Effector memory CD8-positive, alpha-beta T cell (primary cell): ENCODE measurements at regions not wholly inside any gene's neighbourhood (a gene's known extent, or its start where the extent isn't known, plus 50 kb on each side); places are given as distances from the start of the nearest gene placed in this dataset.
A peak's percentile ranks its signal among the peaks of the same experiment; 100 is the strongest.

Experiments used
- ATAC-seq: fragments of 150-1000 bp; cut with Tn5 transposase; replicated peaks from 2 replicates; pipeline ENCODE4 v1.10.0; 2021; ENCODE audit warnings: mild to moderate bottlenecking, moderate library complexity
- DNase-seq, 3 experiments: peaks; one replicate each; pipeline ENCODE4 v3.0.0; 2021
- H3K27ac Mint-ChIP-seq, 2 donors: one replicate each; pipeline ENCODE4 v1.8.0; 2022; ENCODE audit warnings: mild to moderate bottlenecking in 2 of 2, mixed read lengths in 2 of 2, moderate library complexity in 2 of 2
- H3K27me3 Mint-ChIP-seq, 2 donors: one replicate each; pipeline ENCODE4 v1.8.0; 2022; ENCODE audit warnings: mixed read lengths in 2 of 2
- H3K36me3 Mint-ChIP-seq: one replicate; pipeline ENCODE4 v1.8.0; 2022; ENCODE audit warnings: mild to moderate bottlenecking, moderate library complexity, mixed read lengths; ENCODE audit not compliant: insufficient read depth
- H3K4me1 Mint-ChIP-seq, 2 donors: one replicate each; pipeline ENCODE4 v1.8.0; 2022; ENCODE audit warnings: low read depth in 2 of 2, mixed read lengths in 2 of 2
- H3K4me3 Mint-ChIP-seq, 2 donors: one replicate each; pipeline ENCODE4 v1.8.0; 2022; ENCODE audit warnings: mild to moderate bottlenecking in 2 of 2, mixed read lengths in 2 of 2, moderate library complexity in 2 of 2
- H3K9me3 Mint-ChIP-seq, 2 donors: one replicate each; pipeline ENCODE4 v1.8.0; 2022; ENCODE audit warnings: mixed read lengths in 2 of 2

DNA sequence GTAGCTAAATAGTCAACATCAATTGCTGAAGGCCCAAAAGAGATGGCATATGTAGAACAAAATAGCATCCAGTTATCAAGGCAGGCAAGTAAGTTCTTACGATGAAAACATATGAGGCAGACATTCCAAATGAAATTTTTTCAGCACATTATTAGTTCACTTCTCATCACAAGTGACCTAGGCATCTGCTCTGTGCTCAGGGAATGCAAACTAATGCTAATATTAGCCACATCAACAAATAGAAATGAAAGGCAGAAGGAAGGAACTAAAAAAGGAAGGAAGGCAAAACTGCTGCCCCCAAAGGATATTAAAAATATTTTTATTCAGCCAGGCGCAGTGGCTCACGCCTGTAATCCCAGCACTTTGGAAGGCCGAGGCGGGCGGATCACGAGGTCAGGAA lies 51.2 kb upstream of the ROCK1 start:
- no peaks in the 10 kb centered on the region for H3K9me3 Mint-ChIP-seq
- no peaks in the 10 kb centered on the region for H3K36me3 Mint-ChIP-seq
- no peak overlapping the region for H3K4me3 Mint-ChIP-seq
- DNase-seq (no peak), ATAC-seq (no peak)
- H3K27me3 Mint-ChIP-seq, result peaks cover 25 to 28% of the 10 kb centered on the region in 2 donors
- H3K27ac Mint-ChIP-seq, result no peak overlapping the region
- H3K4me1 Mint-ChIP-seq, result no peaks in the 10 kb centered on the region

DNA sequence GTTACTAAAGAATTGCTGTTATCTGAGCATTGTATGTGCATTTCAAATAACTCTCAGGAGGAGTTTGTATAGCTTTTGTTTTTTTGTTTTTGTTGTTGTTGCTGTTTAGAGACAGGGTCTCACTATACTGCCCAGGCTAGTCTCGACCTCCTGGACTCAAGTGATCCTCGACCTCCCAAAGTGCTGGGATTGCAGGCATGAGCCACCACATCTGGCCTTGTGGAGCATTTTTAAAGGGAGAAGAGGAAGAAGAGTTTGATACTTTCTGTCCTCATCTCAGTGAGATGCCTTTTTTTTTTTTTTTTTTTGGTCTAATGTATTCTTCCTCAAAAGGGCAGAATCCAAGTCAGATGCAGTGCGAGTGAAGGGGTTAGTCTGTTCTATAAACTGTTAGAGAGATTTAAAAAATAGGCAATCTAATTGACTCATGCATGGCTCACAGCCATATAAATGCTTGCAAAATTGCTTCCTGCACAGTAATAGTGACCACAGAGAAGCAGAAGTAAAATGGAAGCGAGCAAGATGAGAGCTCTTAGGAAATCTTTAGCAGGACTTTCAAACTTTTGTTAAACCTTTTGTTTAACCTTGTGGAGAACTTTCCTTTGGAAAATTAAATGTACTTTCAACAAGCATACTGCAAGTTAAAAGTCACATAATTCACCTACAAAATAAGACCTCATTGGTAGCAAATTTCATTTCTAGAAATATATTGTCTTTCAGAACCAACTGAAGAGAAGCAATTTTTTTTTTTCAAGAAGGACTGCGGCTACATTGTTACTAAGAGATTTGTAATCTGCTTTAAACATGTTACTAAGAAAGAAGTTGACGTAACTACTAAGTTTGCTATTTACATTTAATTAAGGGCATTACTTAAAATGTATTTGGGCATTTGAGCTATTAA lies 52.3 kb upstream of the ROCK1 start:
- Mint-ChIP-seq H3K4me1 (no peaks in the 10 kb centered on the region), H3K4me3 (no peak overlapping the region), H3K27ac (no peak overlapping the region), H3K36me3 (no peaks in the 10 kb centered on the region), H3K27me3 (peaks cover 20 to 25% of the 10 kb centered on the region in 2 donors), H3K9me3 (no peaks in the 10 kb centered on the region)
- ATAC-seq (peak; percentile 21), DNase-seq (no peak)

DNA sequence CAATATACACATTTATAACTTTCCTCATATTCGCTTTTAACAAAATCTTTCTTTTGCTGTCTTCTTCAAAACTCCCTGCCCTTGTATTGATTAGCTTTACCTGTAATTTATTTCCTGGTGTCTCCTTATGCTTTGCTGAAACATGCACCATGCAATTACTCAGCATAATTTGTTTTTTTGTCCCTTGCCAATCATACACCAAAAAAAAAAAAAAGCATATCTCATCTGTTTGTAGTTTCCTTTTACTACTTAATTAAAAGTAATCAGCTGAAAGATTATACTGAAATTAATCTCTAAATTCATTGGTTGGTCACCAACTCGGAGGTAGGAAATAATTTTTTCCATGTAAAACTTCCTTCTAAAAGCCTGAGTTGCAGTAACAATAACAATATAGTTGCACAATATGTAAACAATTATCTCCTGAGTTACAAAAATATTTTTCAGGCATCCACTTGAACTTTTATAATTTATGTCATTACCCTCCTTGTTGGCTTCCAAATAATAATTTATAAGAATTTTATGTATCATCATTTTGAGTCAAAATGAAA lies 53.0 kb upstream of the ROCK1 start:
- ATAC-seq (no peak), DNase-seq (no peak)
- H3K9me3 Mint-ChIP-seq, result no peaks in the 10 kb centered on the region
- H3K36me3 Mint-ChIP-seq, result no peaks in the 10 kb centered on the region
- H3K27ac Mint-ChIP-seq, result no peak overlapping the region
- H3K4me1 Mint-ChIP-seq, result no peaks in the 10 kb centered on the region
- peaks cover 20 to 25% of the 10 kb centered on the region in 2 donors for H3K27me3 Mint-ChIP-seq
- no peak overlapping the region for H3K4me3 Mint-ChIP-seq

DNA sequence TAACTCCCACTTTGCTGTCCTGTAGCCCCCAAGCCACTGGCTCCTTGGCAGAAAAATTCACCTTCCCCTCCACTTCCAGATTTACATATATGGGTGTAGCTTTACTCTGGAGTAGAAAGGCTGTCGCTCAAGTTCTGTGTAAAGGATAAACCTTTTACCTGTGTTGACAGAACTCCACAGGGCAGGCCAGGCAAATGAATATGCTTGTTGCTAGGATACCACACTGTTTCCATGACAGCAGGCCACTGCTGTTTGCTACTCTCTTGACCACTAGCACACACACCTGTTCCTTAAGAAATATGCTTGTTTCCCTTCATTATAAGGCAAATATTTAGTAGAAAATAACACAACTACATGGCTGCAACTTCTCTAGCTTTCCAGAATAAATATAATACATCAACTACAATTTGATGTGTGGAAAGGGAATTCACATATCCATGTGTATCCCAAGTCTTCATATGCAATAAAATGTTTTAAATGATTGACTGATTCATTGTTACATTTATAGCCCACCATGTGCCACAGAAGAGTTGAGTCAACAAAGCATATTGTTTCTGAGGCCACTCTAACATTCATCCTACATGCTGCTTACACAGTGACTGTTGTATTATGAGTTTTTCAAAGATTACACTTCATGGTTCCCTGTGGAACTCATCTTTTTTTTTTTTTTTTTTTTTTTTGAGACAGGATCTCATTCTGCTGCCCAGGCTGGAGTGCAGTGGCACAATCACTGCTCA lies 56.2 kb upstream of the ROCK1 start:
- Mint-ChIP-seq H3K27me3 (peaks cover 8 to 9% of the 10 kb centered on the region in 2 donors), H3K27ac (no peak overlapping the region), H3K36me3 (no peaks in the 10 kb centered on the region), H3K4me3 (no peak overlapping the region), H3K4me1 (no peaks in the 10 kb centered on the region), H3K9me3 (no peaks in the 10 kb centered on the region)
- DNase-seq (no peak), ATAC-seq (no peak)

DNA sequence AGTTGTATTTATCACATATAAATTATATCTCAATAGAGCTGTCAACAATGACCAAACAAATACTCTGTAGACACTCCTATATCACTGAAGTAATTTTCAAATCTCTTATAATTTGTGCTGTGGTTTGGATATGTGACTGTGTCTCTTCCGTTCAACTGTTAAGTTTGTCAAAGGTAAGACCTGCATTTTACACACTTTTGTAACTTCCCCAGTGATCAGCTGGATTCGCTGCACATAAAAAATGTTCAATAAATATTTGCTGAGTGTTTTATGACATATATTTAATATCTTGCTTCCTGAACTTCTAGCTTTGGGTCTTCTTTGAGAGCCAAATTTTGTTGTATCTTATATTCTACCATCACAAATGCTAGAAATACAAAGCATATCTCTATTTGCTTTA lies 57.3 kb upstream of the ROCK1 start:
- no peaks in the 10 kb centered on the region for H3K36me3 Mint-ChIP-seq
- H3K27me3 Mint-ChIP-seq, result peaks cover 11 to 18% of the 10 kb centered on the region in 2 donors
- no peak overlapping the region for H3K27ac Mint-ChIP-seq
- H3K4me3 Mint-ChIP-seq, result no peak overlapping the region
- DNase-seq (no peak), ATAC-seq (no peak)
- no peaks in the 10 kb centered on the region for H3K9me3 Mint-ChIP-seq
- H3K4me1 Mint-ChIP-seq, result no peaks in the 10 kb centered on the region

DNA sequence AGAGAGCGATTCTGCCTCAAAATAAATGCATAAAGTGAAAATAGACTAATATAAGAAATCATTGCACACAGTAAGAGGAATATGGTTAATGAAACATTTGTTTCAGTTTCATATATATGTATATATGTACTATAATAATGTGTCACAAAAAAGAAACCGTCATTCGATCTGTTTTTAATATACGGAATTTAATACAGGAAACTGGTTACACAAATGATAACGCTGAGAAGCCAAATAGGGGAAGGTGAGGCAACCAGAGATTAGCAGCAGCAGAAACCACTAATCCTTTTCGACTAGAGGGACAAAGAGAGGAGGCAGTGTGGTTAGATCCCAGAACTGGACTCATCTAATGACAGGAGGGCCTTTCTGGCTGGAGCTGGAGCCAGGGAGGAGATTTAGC lies 64.2 kb upstream of the GREB1L start:
- H3K9me3 Mint-ChIP-seq, result no peaks in the 10 kb centered on the region
- peaks cover 6 to 10% of the 10 kb centered on the region in 2 donors for H3K27me3 Mint-ChIP-seq
- H3K36me3 Mint-ChIP-seq, result no peaks in the 10 kb centered on the region
- ATAC-seq (no peak), DNase-seq (no peak)
- peaks cover 0 to 4% of the 10 kb centered on the region in 2 donors for H3K4me1 Mint-ChIP-seq
- H3K4me3 Mint-ChIP-seq, result no peak overlapping the region
- peak overlapping the region in 1 of 2 donors; percentile 51 for H3K27ac Mint-ChIP-seq

DNA sequence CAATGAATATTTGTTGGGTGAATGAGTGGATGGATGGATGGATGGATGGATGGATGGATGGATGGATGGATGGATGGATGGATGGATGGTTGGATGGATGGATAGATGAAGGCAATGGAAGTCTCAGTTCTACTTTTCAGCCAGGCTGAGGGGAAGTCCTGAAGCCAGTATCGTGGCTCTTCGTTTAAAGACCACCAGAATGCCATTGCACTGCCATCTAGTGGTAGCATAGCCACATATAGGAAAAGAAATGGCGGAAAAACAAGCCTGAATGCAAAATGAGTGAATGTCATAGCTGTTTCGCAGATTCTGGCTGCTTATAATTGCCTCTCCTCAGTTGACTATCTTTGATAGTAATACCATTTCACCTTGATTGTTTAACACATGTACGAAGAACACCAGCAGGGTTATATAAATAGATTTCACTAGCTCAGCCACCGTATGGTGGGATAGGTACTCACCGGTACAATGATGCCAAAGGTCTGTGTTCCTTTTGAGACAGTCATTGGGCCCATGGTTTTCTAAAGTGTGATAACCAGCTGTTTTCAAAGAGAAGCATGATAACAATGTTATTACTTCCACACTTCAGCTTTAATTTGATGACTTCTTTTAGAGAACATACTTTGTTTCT lies 62.3 kb upstream of the GREB1L start:
- ATAC-seq, result peak; percentile 75

DNA sequence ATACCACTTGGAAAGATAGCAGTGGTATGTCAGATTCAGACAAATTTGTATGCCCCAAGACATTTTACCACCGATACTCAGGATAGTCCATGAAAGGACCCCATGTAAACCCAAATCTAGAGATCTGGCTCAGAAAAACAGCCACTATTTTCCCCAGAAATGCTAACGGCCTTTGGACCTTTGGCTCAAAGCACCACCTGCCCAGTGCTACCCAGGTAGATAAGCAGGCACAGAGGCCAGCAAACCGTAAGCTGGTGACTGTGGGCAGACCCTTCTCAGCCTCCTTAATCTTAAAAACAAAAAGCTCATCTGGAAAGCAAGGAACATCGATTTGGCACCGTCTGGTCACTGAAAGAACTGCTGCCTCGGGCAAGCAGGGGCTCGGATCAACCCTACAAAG lies 61.4 kb upstream of the GREB1L start:
- H3K27ac Mint-ChIP-seq, result no peak overlapping the region
- ATAC-seq, result no peak
- H3K27me3 Mint-ChIP-seq, result no peaks in the 10 kb centered on the region

More for the DNA sequence above, 62.3 kb upstream of the GREB1L start:
- Mint-ChIP-seq H3K4me3 (no peak overlapping the region), H3K9me3 (no peaks in the 10 kb centered on the region), H3K4me1 (peaks cover 0 to 4% of the 10 kb centered on the region in 2 donors), H3K27ac (no peak overlapping the region), H3K27me3 (no peaks in the 10 kb centered on the region), H3K36me3 (no peaks in the 10 kb centered on the region)
- DNase-seq, result peak; percentile 37 to 45 (median 39)

DNA sequence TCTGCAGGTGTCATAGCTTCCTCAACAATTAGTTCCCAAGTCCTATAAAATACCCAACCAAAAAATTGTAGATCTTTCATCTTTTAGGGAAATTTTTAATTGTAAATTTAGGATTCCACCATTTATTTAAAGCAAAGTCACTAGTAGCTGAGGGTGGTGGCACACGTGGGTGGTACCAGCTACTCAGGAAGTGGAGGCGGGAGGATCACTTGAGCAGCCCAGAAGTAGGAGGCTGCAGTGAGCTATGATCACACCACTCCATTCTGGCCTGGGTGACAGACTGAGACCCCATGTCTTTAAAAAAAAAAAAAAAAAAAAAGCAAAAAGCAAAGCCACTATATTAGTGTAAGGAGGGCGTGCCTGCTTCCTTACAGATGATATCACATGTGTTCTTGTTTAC lies 60.3 kb upstream of the GREB1L start:
- DNase-seq (no peak), ATAC-seq (peak; percentile 33)
- Mint-ChIP-seq H3K27ac (no peak overlapping the region), H3K4me3 (no peak overlapping the region), H3K36me3 (no peaks in the 10 kb centered on the region), H3K9me3 (no peaks in the 10 kb centered on the region), H3K4me1 (peaks cover 0 to 4% of the 10 kb centered on the region in 2 donors), H3K27me3 (peaks cover 3 to 7% of the 10 kb centered on the region in 2 donors)

More for the DNA sequence above, 61.4 kb upstream of the GREB1L start:
- DNase-seq, result no peak
- H3K36me3 Mint-ChIP-seq, result no peaks in the 10 kb centered on the region
- peaks cover 0 to 4% of the 10 kb centered on the region in 2 donors for H3K4me1 Mint-ChIP-seq
- H3K4me3 Mint-ChIP-seq, result no peak overlapping the region
- H3K9me3 Mint-ChIP-seq, result no peaks in the 10 kb centered on the region

DNA sequence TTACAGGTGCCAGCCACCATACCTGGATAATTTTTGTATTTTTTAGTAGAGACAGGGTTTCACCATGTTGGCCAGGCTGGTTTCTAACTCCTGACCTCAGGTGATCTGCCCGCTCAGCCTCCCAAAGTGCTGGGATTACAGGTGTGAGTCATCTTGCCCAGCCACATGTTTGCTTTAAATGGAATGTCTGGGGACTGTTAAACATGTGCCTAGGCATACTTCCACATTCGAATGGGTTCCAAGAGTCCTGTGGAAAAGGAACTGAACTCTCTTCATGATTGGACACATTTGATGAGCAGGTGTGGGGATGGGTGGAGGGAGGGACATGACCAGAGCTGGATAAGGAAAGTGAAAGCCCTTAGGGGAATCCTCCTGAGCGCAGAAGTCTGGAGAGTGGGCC lies 58.4 kb upstream of the GREB1L start:
- no peaks in the 10 kb centered on the region for H3K9me3 Mint-ChIP-seq

DNA sequence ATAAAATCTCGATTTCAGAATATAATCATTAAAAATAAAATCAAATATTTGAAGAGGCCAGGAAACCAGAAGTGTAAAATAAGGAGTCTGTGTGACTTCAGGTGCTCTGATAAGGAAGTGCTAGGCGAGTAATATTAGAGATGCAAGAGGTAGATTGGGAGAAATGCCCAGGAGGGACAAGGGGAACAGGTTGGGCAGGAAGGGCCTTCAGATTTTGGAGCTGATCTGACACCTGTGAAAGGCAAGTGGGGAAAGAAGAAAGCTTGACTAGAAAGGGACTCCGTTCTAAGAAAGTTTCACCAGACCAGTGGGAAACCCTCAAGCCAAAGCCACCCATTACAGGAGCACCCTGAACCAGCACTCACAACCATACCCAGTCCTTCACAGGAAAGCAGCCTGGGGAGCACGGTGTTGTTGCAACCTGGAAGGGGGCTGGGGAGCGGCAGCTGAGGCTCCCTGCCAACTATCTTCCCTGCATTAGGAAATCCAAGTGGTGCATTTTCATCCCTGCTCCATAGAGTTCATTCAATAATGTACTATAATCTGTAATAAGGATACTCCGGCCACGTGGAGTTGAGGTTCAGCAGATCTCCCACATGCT lies 57.5 kb upstream of the GREB1L start:
- ATAC-seq, result no peak
- H3K27me3 Mint-ChIP-seq, result peaks cover 5 to 10% of the 10 kb centered on the region in 2 donors

More for the DNA sequence above, 58.4 kb upstream of the GREB1L start:
- H3K27ac Mint-ChIP-seq, result no peak overlapping the region
- ATAC-seq (no peak), DNase-seq (no peak)
- H3K4me1 Mint-ChIP-seq, result peaks cover 0 to 2% of the 10 kb centered on the region in 2 donors
- H3K36me3 Mint-ChIP-seq, result no peaks in the 10 kb centered on the region
- H3K27me3 Mint-ChIP-seq, result peaks cover 5 to 10% of the 10 kb centered on the region in 2 donors
- H3K4me3 Mint-ChIP-seq, result no peak overlapping the region

DNA sequence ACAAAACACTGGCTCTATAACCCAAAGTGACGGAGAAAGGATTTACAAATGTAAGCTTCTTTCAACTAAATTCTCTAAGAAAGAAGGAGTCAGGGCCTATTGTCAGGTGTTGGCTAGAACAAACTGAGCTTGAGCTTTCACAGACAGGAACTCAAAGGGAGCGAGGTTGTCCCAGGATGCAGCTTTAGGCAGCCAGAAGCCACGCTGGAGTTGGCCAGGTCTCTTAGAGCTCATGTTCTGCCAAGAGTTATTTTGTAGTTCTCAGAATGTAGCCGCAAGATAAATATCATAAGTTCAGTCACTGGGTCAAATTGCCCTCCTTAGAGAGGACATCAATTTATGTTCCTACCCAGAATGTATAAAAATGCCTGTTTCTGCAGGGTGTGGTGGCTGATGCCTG lies 54.1 kb upstream of the GREB1L start:
- Mint-ChIP-seq H3K4me1 (no peaks in the 10 kb centered on the region), H3K27me3 (peaks cover 25 to 35% of the 10 kb centered on the region in 2 donors), H3K9me3 (no peaks in the 10 kb centered on the region), H3K4me3 (no peak overlapping the region), H3K27ac (no peak overlapping the region), H3K36me3 (no peaks in the 10 kb centered on the region)
- ATAC-seq, result no peak
- no peak for DNase-seq

More for the DNA sequence above, 57.5 kb upstream of the GREB1L start:
- no peaks in the 10 kb centered on the region for H3K36me3 Mint-ChIP-seq
- H3K27ac Mint-ChIP-seq, result no peak overlapping the region
- H3K4me1 Mint-ChIP-seq, result no peaks in the 10 kb centered on the region
- no peak for DNase-seq
- H3K4me3 Mint-ChIP-seq, result no peak overlapping the region
- H3K9me3 Mint-ChIP-seq, result no peaks in the 10 kb centered on the region
